ENCODE measurements at regions not wholly inside any gene's neighbourhood (a gene's known extent, or its start where the extent isn't known, plus 50 kb on each side); places are given as distances from the start of the nearest gene placed in this dataset.
"Not testable (repeated sequence)": the region's sequence is repeated elsewhere in the genome, so short reads cannot be mapped to it uniquely, and the experiment has no call there.

GRCh38 chr4:26062215-26062614 is 148.2 kb downstream of the SMIM20 start:
- Mint-ChIP-seq H3K27ac (peak overlapping the region in 3 of 7 donors; percentile 10 to 53 (median 12)), H3K36me3 (no peaks in the 10 kb centered on the region), H3K4me1 (peaks cover 15% of the 10 kb centered on the region), H3K4me3 (no peak overlapping the region), H3K27me3 (ENCODE audit: low read depth in 3 of 3) (peaks cover 9 to 20% (median 19%) of the 10 kb centered on the region in 3 donors), H3K9me3 (peaks cover 0 to 5% (median 0%) of the 10 kb centered on the region in 7 donors)
- intact Hi-C loops (cut with micrococcal nuclease) = no loop called here
- H3K9ac ChIP-seq (ENCODE audit: insufficient read depth, low read length, poor library complexity, severe bottlenecking) = no peak overlapping the region
- no peak overlapping the region for H2AFZ ChIP-seq (ENCODE audit: insufficient read depth, low read depth, low read length, poor library complexity, severe bottlenecking)
- no peak overlapping the region for H3K4me2 ChIP-seq (replicated peaks; ENCODE audit: extremely low read depth, low read length, poor library complexity, severe bottlenecking)
- H3K79me2 ChIP-seq (ENCODE audit: insufficient read depth, low read length) = no peaks in the 10 kb centered on the region
- H3K27ac ChIP-seq (ENCODE audit: low read depth in 1 of 2, low read length in 2 of 2) = no peak overlapping the region
- H3K36me3 ChIP-seq (replicated peaks in 1 of 2; ENCODE audit: control insufficient read depth in 1 of 2, insufficient read depth in 2 of 2, low read length in 2 of 2) = no peaks in the 10 kb centered on the region
- no peaks in the 10 kb centered on the region for H3K9me3 ChIP-seq (replicated peaks in 1 of 2; ENCODE audit: control insufficient read depth in 1 of 2, insufficient read depth in 1 of 2, low read length in 2 of 2)
- DNase-seq = no peak
- H3K27me3 ChIP-seq (ENCODE audit: control insufficient read depth in 2 of 2, insufficient read depth in 2 of 2, low read length in 2 of 2) = peaks cover 0 to 2% of the 10 kb centered on the region in 2 donors
- no peaks in the 10 kb centered on the region for H4K20me1 ChIP-seq (ENCODE audit: insufficient read depth, low read length)
- WGBS (ENCODE audit: insufficient coverage) = no CpG with 5 or more reads among the region's 2 CpGs
- no peaks in the 10 kb centered on the region for H3K4me1 ChIP-seq (ENCODE audit: control insufficient read depth in 1 of 2, insufficient read depth in 2 of 2, low read length in 2 of 2)
- no peak for TF ChIP-seq CTCF (IDR thresholded peaks at IDR 0.05)
- no peak overlapping the region for H3K4me3 ChIP-seq (replicated peaks in 1 of 3; ENCODE audit: low read depth in 2 of 3, low read length in 3 of 3)

GRCh38 chr4:26064009-26064408 is 150.0 kb downstream of the SMIM20 start:
- H3K36me3 ChIP-seq (replicated peaks in 1 of 2; ENCODE audit: control insufficient read depth in 1 of 2, insufficient read depth in 2 of 2, low read length in 2 of 2); intact Hi-C loops (cut with micrococcal nuclease); H3K36me3 Mint-ChIP-seq; H3K4me1 ChIP-seq (ENCODE audit: control insufficient read depth in 1 of 2, insufficient read depth in 2 of 2, low read length in 2 of 2); H2AFZ ChIP-seq (ENCODE audit: insufficient read depth, low read depth, low read length, poor library complexity, severe bottlenecking); H3K9me3 Mint-ChIP-seq; H3K9ac ChIP-seq (ENCODE audit: insufficient read depth, low read length, poor library complexity, severe bottlenecking); DNase-seq; H3K79me2 ChIP-seq (ENCODE audit: insufficient read depth, low read length); H3K27ac Mint-ChIP-seq; H3K9me3 ChIP-seq (replicated peaks in 1 of 2; ENCODE audit: control insufficient read depth in 1 of 2, insufficient read depth in 1 of 2, low read length in 2 of 2); H3K4me3 Mint-ChIP-seq; H3K4me3 ChIP-seq (replicated peaks in 1 of 3; ENCODE audit: low read depth in 2 of 3, low read length in 3 of 3); H4K20me1 ChIP-seq (ENCODE audit: insufficient read depth, low read length); H3K27ac ChIP-seq (ENCODE audit: low read depth in 1 of 2, low read length in 2 of 2); H3K27me3 ChIP-seq (ENCODE audit: control insufficient read depth in 2 of 2, insufficient read depth in 2 of 2, low read length in 2 of 2); H3K4me2 ChIP-seq (replicated peaks; ENCODE audit: extremely low read depth, low read length, poor library complexity, severe bottlenecking); H3K4me1 Mint-ChIP-seq: not testable (repeated sequence)
- H3K27me3 Mint-ChIP-seq (ENCODE audit: low read depth in 3 of 3) = peaks cover 8 to 14% (median 13%) of the 10 kb centered on the region in 3 donors
- over 99% methylated on average over 28 of the region's 34 CpGs for WGBS (ENCODE audit: insufficient coverage)

Data from CD14-positive monocyte (primary cell).